Epithelial cell of esophagus (primary cell): ENCODE measurements at regions not wholly inside any gene's neighbourhood (a gene's known extent, or its start where the extent isn't known, plus 50 kb on each side); places are given as distances from the start of the nearest gene placed in this dataset.

Source experiments
- DNase-seq: peaks from one replicate; pipeline ENCODE4 v3.0.0; 2010; ENCODE audit warnings: low read depth
- H3K4me3 ChIP-seq: 2 replicates; pipeline ENCODE4 v1.5.1; 2011; ENCODE audit warnings: mild to moderate bottlenecking, low read length, control low read depth
- TF ChIP-seq, protein P1 (sequence below): IDR thresholded peaks from 2 replicates; pipeline ENCODE4 v1.5.1; 2011; ENCODE audit warnings: low read depth, mild to moderate bottlenecking, low read length, control low read depth, inconsistent platforms; ENCODE audit not compliant: insufficient read depth; ENCODE audit errors: missing control alignments

DNA sequence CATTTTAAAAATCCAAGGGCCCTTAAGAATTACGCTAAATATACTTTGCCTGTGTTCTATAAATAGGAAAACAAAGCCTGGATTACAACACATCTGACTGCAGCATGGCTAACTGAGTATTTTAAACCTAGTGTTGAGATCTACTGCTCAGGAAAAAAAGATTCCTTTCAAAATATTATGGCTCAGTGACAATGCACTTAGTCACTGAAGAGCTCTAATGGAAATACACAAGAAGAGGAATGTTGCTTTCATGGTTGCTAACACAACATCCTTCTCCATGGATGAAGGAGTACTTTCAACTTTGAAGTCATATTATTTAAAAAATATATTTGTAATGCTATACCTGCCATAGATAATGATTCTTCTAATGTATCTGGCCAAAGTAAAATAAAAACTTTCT is 248.3 kb upstream of the NEGR1 start:
- TF ChIP-seq, protein P1, sequence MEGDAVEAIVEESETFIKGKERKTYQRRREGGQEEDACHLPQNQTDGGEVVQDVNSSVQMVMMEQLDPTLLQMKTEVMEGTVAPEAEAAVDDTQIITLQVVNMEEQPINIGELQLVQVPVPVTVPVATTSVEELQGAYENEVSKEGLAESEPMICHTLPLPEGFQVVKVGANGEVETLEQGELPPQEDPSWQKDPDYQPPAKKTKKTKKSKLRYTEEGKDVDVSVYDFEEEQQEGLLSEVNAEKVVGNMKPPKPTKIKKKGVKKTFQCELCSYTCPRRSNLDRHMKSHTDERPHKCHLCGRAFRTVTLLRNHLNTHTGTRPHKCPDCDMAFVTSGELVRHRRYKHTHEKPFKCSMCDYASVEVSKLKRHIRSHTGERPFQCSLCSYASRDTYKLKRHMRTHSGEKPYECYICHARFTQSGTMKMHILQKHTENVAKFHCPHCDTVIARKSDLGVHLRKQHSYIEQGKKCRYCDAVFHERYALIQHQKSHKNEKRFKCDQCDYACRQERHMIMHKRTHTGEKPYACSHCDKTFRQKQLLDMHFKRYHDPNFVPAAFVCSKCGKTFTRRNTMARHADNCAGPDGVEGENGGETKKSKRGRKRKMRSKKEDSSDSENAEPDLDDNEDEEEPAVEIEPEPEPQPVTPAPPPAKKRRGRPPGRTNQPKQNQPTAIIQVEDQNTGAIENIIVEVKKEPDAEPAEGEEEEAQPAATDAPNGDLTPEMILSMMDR: no peak
- H3K4me3 ChIP-seq: no peak overlapping the region
- DNase-seq: no peak

DNA sequence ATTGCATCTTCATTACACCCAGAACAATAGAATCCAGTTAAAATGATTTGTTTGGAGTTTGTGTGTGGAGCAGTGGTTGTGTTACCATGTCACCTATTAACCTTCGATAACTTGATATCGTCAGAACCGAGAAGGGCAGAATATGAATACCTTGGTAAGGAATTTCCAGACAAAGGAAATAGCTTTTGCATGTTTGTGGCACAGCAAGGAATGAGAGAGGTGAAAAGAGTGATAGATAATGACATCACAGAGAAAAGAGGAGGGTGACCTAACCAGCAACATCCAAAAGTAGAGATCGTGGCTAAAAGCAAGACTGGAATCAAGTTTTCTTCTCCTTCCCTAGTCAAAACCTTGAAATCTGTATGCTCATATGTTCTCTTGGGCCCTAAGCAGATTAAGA is 244.6 kb upstream of the NEGR1 start:
- no peak overlapping the region for H3K4me3 ChIP-seq
- TF ChIP-seq, protein P1: no peak
- no peak for DNase-seq

DNA sequence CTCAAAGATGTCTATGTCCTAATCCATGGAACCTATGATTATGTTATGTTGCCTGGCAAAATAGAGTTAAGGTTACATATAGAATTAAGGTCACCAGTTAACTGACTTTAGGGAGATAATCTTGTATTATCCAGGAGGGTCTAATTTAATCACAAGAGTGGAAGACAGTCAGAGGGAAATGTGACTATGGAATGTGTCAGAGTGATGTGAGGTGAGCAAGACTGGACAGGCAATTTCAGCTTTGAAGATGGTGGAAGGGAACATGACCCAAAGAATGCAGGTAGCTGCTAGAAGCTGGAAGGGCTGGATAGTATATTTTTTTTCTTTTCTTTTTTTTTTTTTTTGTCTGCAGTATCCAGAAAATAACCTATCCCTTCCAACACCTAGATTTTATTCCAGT is 241.7 kb upstream of the NEGR1 start:
- TF ChIP-seq, protein P1: no peak
- H3K4me3 ChIP-seq: no peak overlapping the region
- peak; percentile 11 for DNase-seq

DNA sequence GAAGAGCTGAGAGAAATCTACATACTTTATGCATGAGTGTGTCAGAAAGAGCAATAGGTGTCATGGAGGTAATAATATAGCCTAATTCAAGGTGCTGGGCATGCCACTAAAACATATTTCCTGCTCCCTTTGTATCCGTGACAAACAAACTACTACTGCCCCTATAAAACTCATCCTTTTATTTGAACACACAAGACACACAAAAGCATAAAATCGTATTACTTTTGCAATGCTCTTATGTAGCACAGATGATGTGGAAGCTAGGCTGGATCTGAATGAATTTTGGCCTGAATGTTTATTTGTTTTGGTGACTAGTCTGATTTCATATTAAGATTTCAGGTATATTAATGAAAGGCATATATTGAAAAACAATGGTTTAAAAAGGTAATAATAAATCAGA is 239.3 kb upstream of the NEGR1 start:
- TF ChIP-seq, protein P1: no peak
- no peak overlapping the region for H3K4me3 ChIP-seq
- DNase-seq: peak; percentile 6

DNA sequence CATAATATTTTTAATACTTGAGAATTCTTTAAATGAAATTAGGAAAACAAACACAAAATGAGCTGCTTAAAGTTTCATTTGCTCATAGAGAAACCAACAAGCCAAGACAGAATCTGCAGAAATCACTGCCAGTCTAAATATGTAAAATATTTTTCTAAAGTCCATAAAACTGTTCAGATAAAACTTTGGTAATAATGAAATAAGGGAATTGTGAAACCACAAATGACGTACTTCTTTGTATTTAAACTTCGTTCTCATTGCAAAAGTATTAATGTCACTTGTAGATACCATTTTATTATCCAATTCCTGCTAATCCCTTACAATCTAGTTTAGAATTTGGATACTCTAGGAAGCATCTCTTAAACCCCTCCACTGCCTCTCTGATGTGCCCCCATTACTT is 234.5 kb upstream of the NEGR1 start:
- DNase-seq: no peak
- no peak overlapping the region for H3K4me3 ChIP-seq
- TF ChIP-seq, protein P1: no peak

DNA sequence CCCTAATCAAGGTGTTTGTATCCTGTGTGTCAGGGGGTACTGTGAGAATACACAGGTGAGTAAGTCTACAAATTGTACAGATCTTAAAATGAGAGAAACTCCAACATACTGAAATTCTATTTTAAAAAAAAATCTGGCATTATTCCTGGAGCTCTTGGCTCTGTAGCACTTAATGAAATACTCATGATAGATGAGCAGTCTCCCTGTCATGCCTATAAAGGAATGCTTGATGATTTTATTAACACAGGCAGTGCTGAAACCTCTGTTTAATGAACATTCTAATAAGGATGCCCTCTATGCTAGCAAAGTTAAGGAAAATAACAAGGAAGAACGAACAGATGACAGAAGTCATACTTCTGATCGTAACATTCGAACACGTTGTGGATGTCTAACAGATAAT is 233.9 kb upstream of the NEGR1 start:
- TF ChIP-seq, protein P1: no peak
- H3K4me3 ChIP-seq: no peak overlapping the region
- no peak for DNase-seq

DNA sequence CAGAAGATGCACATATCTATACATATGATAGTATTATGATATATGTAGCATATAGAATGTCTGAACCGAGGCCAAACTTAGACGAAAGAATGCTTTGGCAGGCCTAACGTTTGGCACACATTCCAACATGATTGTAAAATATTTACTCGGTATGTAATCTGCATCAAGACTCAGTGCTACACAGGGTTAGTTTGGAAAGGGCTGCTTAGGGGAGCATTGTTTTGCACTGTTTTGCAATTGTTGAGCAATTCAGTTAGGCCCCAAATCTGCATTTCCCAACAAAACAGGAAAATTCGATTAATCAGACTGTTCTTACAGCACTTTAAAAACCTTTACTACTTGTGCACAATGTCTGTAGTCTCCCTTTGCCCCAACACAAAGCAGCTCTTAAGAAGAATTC is 216.0 kb upstream of the NEGR1 start:
- no peak overlapping the region for H3K4me3 ChIP-seq
- DNase-seq: no peak
- TF ChIP-seq, protein P1: no peak
